Keratinocyte (primary cell): ENCODE measurements at regions not wholly inside any gene's neighbourhood (a gene's known extent, or its start where the extent isn't known, plus 50 kb on each side); places are given as distances from the start of the nearest gene placed in this dataset.

Source experiments
- EZH2 ChIP-seq: IDR thresholded peaks from one replicate; pipeline ENCODE4 v1.6.1; 2012; ENCODE audit warnings: inconsistent platforms, mild to moderate bottlenecking, low read length, moderate library complexity
- TF ChIP-seq, protein P1 (sequence below), 3 experiments: IDR thresholded peaks in 1 of 3; conservative IDR thresholded peaks in 1 of 3; optimal IDR thresholded peaks in 1 of 3; 2 replicates in 2 of 3; 3 replicates in 1 of 3; pipeline versions ENCODE3 to v1.5.1; 2011; ENCODE audit warnings: low read length in 3 of 3, mild to moderate bottlenecking in 3 of 3, moderate library complexity in 2 of 3, control low read depth in 1 of 3, inconsistent platforms in 1 of 3; ENCODE audit not compliant: insufficient read depth in 2 of 3; ENCODE audit errors: extremely low read depth in 1 of 3

DNA sequence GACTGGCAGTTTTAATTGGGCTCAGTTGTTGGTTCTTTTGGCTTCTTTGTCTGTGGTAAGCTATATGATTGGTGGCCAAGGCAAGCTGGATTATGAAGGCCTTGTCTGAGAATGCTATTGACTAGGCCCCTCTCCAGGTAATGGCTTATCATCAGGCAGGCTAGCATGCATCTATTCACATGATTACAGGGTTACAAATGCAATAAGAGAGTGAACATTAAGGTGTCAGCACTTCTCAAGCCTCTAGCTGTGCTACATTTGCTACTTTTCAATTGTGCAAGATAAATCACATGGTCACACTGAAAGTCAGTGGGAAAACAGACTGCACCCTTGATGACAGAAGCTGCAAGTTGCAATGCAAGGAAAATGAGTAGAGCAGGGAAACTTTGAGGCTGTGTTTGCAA lies 550.9 kb upstream of the TMPRSS15 start:
- no peak for TF ChIP-seq EZH2
- TF ChIP-seq, protein P1, sequence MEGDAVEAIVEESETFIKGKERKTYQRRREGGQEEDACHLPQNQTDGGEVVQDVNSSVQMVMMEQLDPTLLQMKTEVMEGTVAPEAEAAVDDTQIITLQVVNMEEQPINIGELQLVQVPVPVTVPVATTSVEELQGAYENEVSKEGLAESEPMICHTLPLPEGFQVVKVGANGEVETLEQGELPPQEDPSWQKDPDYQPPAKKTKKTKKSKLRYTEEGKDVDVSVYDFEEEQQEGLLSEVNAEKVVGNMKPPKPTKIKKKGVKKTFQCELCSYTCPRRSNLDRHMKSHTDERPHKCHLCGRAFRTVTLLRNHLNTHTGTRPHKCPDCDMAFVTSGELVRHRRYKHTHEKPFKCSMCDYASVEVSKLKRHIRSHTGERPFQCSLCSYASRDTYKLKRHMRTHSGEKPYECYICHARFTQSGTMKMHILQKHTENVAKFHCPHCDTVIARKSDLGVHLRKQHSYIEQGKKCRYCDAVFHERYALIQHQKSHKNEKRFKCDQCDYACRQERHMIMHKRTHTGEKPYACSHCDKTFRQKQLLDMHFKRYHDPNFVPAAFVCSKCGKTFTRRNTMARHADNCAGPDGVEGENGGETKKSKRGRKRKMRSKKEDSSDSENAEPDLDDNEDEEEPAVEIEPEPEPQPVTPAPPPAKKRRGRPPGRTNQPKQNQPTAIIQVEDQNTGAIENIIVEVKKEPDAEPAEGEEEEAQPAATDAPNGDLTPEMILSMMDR (optimal IDR thresholded peaks at IDR 0.05 in 1 of 3, IDR thresholded peaks at IDR 0.05 in 1 of 3, conservative IDR thresholded peaks at IDR 0.05 in 1 of 3; ENCODE audit: extremely low read depth in 1 of 3, insufficient read depth in 2 of 3, low read length in 3 of 3): no peak
